T-cell (primary cell): ENCODE measurements at regions not wholly inside any gene's neighbourhood (a gene's known extent, or its start where the extent isn't known, plus 50 kb on each side); places are given as distances from the start of the nearest gene placed in this dataset.
A peak's percentile ranks its signal among the peaks of the same experiment; 100 is the strongest.

Source experiments
- ATAC-seq, 4 experiments: fragments of 200-7000 bp in 3 of 4; fragments of 150-1000 bp in 1 of 4; cut with Tn5 transposase; replicated peaks in 1 of 4; 1 replicate in 3 of 4; 2 replicates in 1 of 4; pipeline ENCODE4 v1.10.0; 2021; ENCODE audit warnings: moderate library complexity in 3 of 4, mild to moderate bottlenecking in 2 of 4, moderate number of reproducible peaks in 1 of 4
- CTCF ChIA-PET, 2 donors: fragments of 300-600 bp; sonication (Branson Sonifier 250); formaldehyde crosslinking; loops; one replicate each; lab custom pipeline; 2022; ENCODE audit warnings: antibody characterized with exemption in 2 of 2; lab: Charles Lee
- POLR2A ChIA-PET, 2 donors: fragments of 300-600 bp; sonication (Branson Sonifier 250); formaldehyde crosslinking; loops; one replicate each; lab custom pipeline; 2022; ENCODE audit warnings: antibody characterized with exemption in 2 of 2; lab: Charles Lee
- DNase-seq, 35 experiments: peaks; one replicate each; pipeline versions ENCODE4 v3.0.0 to v3.0.0-alpha.2; 2013 to 2023
- H3K27ac ChIP-seq: one replicate; pipeline ENCODE4 v1.5.1; 2013; ENCODE audit warnings: low read length
- H3K27me3 ChIP-seq, 2 experiments: replicated peaks in 1 of 2; 1 replicate in 1 of 2; 2 replicates in 1 of 2; pipeline versions ENCODE4 v1.6.1 to v1.7.0; 2013; ENCODE audit warnings: low read length in 1 of 2, mixed read lengths in 1 of 2; ENCODE audit not compliant: control insufficient read depth in 2 of 2, insufficient read depth in 2 of 2; ENCODE audit errors: extremely low read depth in 1 of 2
- H3K36me3 ChIP-seq, 2 donors: 1 replicate in 1 of 2; 2 replicates in 1 of 2; pipeline versions ENCODE4 v1.6.1 to v1.7.0; 2013; ENCODE audit warnings: low read length in 1 of 2; ENCODE audit not compliant: control insufficient read depth in 2 of 2, insufficient read depth in 1 of 2; ENCODE audit errors: extremely low read depth in 1 of 2
- H3K4me1 ChIP-seq, 2 experiments: 1 replicate in 1 of 2; 2 replicates in 1 of 2; pipeline versions ENCODE4 v1.6.1 to v1.7.0; 2013; ENCODE audit warnings: low read length in 2 of 2, mixed read lengths in 1 of 2; ENCODE audit not compliant: insufficient read depth in 2 of 2, control insufficient read depth in 1 of 2; ENCODE audit errors: extremely low read depth in 1 of 2
- H3K4me3 ChIP-seq, 2 donors: 1 replicate in 1 of 2; 2 replicates in 1 of 2; pipeline versions ENCODE4 v1.5.1 to v1.7.0; 2013; ENCODE audit warnings: mild to moderate bottlenecking in 2 of 2, low read length in 1 of 2, moderate library complexity in 1 of 2; ENCODE audit not compliant: control insufficient read depth in 1 of 2; ENCODE audit errors: extremely low read depth in 1 of 2
- H3K9me3 ChIP-seq: 2 replicates; pipeline ENCODE4 v1.7.0; 2013
- H3K27ac Mint-ChIP-seq, 2 donors: one replicate each; pipeline ENCODE4 v1.8.0; 2020 to 2021; ENCODE audit warnings: mild to moderate bottlenecking in 2 of 2, mixed read lengths in 2 of 2
- H3K27me3 Mint-ChIP-seq, 2 donors: one replicate each; pipeline ENCODE4 v1.8.0; 2021 to 2022; ENCODE audit warnings: mixed read lengths in 2 of 2
- H3K36me3 Mint-ChIP-seq: one replicate; pipeline ENCODE4 v1.8.0; 2021; ENCODE audit warnings: mixed read lengths
- H3K4me1 Mint-ChIP-seq, 3 donors: one replicate each; pipeline ENCODE4 v1.8.0; 2020 to 2022; ENCODE audit warnings: mixed read lengths in 3 of 3, mild to moderate bottlenecking in 1 of 3
- H3K4me3 Mint-ChIP-seq, 3 donors: one replicate each; pipeline ENCODE4 v1.8.0; 2020 to 2022; ENCODE audit warnings: mild to moderate bottlenecking in 3 of 3, mixed read lengths in 3 of 3, moderate library complexity in 3 of 3
- H3K9me3 Mint-ChIP-seq, 3 donors: one replicate each; pipeline ENCODE4 v1.8.0; 2020 to 2022; ENCODE audit warnings: mixed read lengths in 3 of 3
- WGBS: methylation state at CpG from one replicate; pipeline ENCODE4 v1.1.5; 2013; ENCODE audit warnings: missing lambda C conversion rate; ENCODE audit not compliant: insufficient coverage; 5-methylcytosine and 5-hydroxymethylcytosine counted together

- ATAC-seq (peak; percentile 40 to 79 (median 54)), DNase-seq (peak in 7 of 35 experiments; percentile 8 to 71 (median 18))
- Mint-ChIP-seq H3K36me3 (no peaks in the 10 kb centered on the region), H3K27me3 (no peaks in the 10 kb centered on the region), H3K27ac (peak overlapping the region; percentile 93 to 95), H3K4me3 (peak overlapping the region in 2 of 3 donors; percentile 6 to 62), H3K4me1 (peaks cover 89 to 96% (median 92%) of the 10 kb centered on the region in 3 donors), H3K9me3 (no peaks in the 10 kb centered on the region)
- H3K36me3 ChIP-seq = no peaks in the 10 kb centered on the region
- no peaks in the 10 kb centered on the region for H3K27me3 ChIP-seq
- peaks cover 59 to 88% of the 10 kb centered on the region in 2 experiments for H3K4me1 ChIP-seq
- H3K9me3 ChIP-seq = no peaks in the 10 kb centered on the region
- ChIA-PET POLR2A (interaction anchor here (0.5 to 2.2 kb wide), 10 partner anchors 23 to 1804 kb away, joined by 3 to 26 read pairs (median 3); partner anchors contain the start of gene STT3B (in 2 of the 2)), CTCF (interaction anchor here in 1 of 2 donors (0.5 to 2.1 kb wide), 8 partner anchors 13 to 423 kb away, joined by 3 to 10 read pairs (median 3); partner anchors contain the start of gene STT3B)
- H3K27ac ChIP-seq = peak overlapping the region; percentile 92
- no peak overlapping the region for H3K4me3 ChIP-seq
- no CpG with 5 or more reads among the region's 3 CpGs for WGBS
Measured at GRCh38 chr3:31227131-31227562, 305.6 kb upstream of the STT3B start.

GRCh38 chr3:31230425-31231223 is 302.1 kb upstream of the STT3B start:
- H3K9me3 Mint-ChIP-seq = no peaks in the 10 kb centered on the region
- H3K9me3 ChIP-seq = no peaks in the 10 kb centered on the region
- H3K27ac Mint-ChIP-seq = peak overlapping the region; percentile 88 to 92
- ATAC-seq = peak; percentile 19 to 53 (median 44)
- no peaks in the 10 kb centered on the region for H3K36me3 ChIP-seq
- 50% methylated on average over 2 of the region's 3 CpGs for WGBS
- peaks cover 88 to 100% (median 99%) of the 10 kb centered on the region in 3 donors for H3K4me1 Mint-ChIP-seq
- H3K27ac ChIP-seq = peak overlapping the region; percentile 68
- CTCF ChIA-PET = no interaction called here
- H3K27me3 Mint-ChIP-seq = no peaks in the 10 kb centered on the region
- peaks cover 54 to 70% of the 10 kb centered on the region in 2 experiments for H3K4me1 ChIP-seq
- DNase-seq = peak in 1 of 35 experiments; percentile 30
- POLR2A ChIA-PET = no interaction called here
- no peaks in the 10 kb centered on the region for H3K27me3 ChIP-seq
- no peaks in the 10 kb centered on the region for H3K36me3 Mint-ChIP-seq
- peak overlapping the region in 1 of 2 donors; percentile 20 for H3K4me3 ChIP-seq
- H3K4me3 Mint-ChIP-seq = peak overlapping the region; percentile 34 to 62 (median 45)

- Histone ChIP-seq H3K27ac (peak overlapping the region; percentile 30), H3K27me3 (no peaks in the 10 kb centered on the region), H3K36me3 (no peaks in the 10 kb centered on the region), H3K9me3 (no peaks in the 10 kb centered on the region), H3K4me1 (peaks cover 41 to 54% of the 10 kb centered on the region in 2 experiments), H3K4me3 (no peak overlapping the region)
- peak overlapping the region in 1 of 3 donors; percentile 62 for H3K4me3 Mint-ChIP-seq
- WGBS = 83% methylated on average over 5 of the region's 12 CpGs
- H3K36me3 Mint-ChIP-seq = no peaks in the 10 kb centered on the region
- peak overlapping the region; percentile 68 to 92 for H3K27ac Mint-ChIP-seq
- peaks cover 72 to 85% (median 84%) of the 10 kb centered on the region in 3 donors for H3K4me1 Mint-ChIP-seq
- no peaks in the 10 kb centered on the region for H3K9me3 Mint-ChIP-seq
- CTCF ChIA-PET = interaction anchor here in 1 of 2 donors (0.5 kb wide), 1 partner anchor 93 kb away, joined by 10 read pairs; no protein-coding TSS in a partner anchor
- DNase-seq (peak in 1 of 35 experiments; percentile 37), ATAC-seq (no peak)
- POLR2A ChIA-PET = interaction anchor here in 1 of 2 donors (0.6 kb wide), 1 partner anchor 346 kb away, joined by 3 read pairs; no protein-coding TSS in a partner anchor
- no peaks in the 10 kb centered on the region for H3K27me3 Mint-ChIP-seq
Measured at GRCh38 chr3:31232055-31233025, 300.4 kb upstream of the STT3B start.

- no peaks in the 10 kb centered on the region for H3K36me3 Mint-ChIP-seq
- CTCF ChIA-PET = no interaction called here
- POLR2A ChIA-PET = no interaction called here
- Histone ChIP-seq H3K27ac (no peak overlapping the region), H3K9me3 (no peaks in the 10 kb centered on the region), H3K4me1 (peaks cover 36 to 39% of the 10 kb centered on the region in 2 experiments), H3K4me3 (no peak overlapping the region), H3K36me3 (no peaks in the 10 kb centered on the region), H3K27me3 (no peaks in the 10 kb centered on the region)
- no peak for DNase-seq
- ATAC-seq = peak in 1 of 4 experiments; percentile 20
- H3K4me1 Mint-ChIP-seq = peaks cover 56 to 70% (median 67%) of the 10 kb centered on the region in 3 donors
- no peaks in the 10 kb centered on the region for H3K9me3 Mint-ChIP-seq
- no peak overlapping the region for H3K4me3 Mint-ChIP-seq
- no peaks in the 10 kb centered on the region for H3K27me3 Mint-ChIP-seq
- WGBS = 58% methylated on average over 4 of the region's 6 CpGs
- peak overlapping the region in 1 of 2 donors; percentile 58 for H3K27ac Mint-ChIP-seq
Measured at GRCh38 chr3:31234145-31234544, 298.6 kb upstream of the STT3B start.

- 80% methylated on average over 1 of the region's 3 CpGs for WGBS
- no peaks in the 10 kb centered on the region for H3K36me3 ChIP-seq
- H3K4me3 ChIP-seq = no peak overlapping the region
- H3K4me1 ChIP-seq = peaks cover 29 to 30% of the 10 kb centered on the region in 2 experiments
- Mint-ChIP-seq H3K9me3 (no peaks in the 10 kb centered on the region), H3K4me1 (peaks cover 48 to 61% (median 57%) of the 10 kb centered on the region in 3 donors), H3K36me3 (no peaks in the 10 kb centered on the region), H3K4me3 (no peak overlapping the region), H3K27me3 (no peaks in the 10 kb centered on the region), H3K27ac (no peak overlapping the region)
- H3K9me3 ChIP-seq = no peaks in the 10 kb centered on the region
- CTCF ChIA-PET = no interaction called here
- no peak for DNase-seq
- H3K27me3 ChIP-seq = no peaks in the 10 kb centered on the region
- POLR2A ChIA-PET = no interaction called here
- ATAC-seq = no peak
- H3K27ac ChIP-seq = no peak overlapping the region
Measured at GRCh38 chr3:31235062-31235700, 297.5 kb upstream of the STT3B start.
